ENCODE measurements at regions not wholly inside any gene's neighbourhood (a gene's known extent, or its start where the extent isn't known, plus 50 kb on each side); places are given as distances from the start of the nearest gene placed in this dataset.
"Not testable (repeated sequence)": the region's sequence is repeated elsewhere in the genome, so short reads cannot be mapped to it uniquely, and the experiment has no call there.

- TF ChIP-seq ZNF232 (CRISPR knock-in tag; IDR thresholded peaks at IDR 0.05); ESRRA (CRISPR knock-in tag; IDR thresholded peaks at IDR 0.05; ENCODE audit: borderline replicate concordance); NFE2L1 (CRISPR knock-in tag; IDR thresholded peaks at IDR 0.05); CREB1 (CRISPR knock-in tag; IDR thresholded peaks at IDR 0.05); CTCF (IDR thresholded peaks at IDR 0.05); ETV6 (CRISPR knock-in tag; IDR thresholded peaks at IDR 0.05); ELF4 (CRISPR knock-in tag; IDR thresholded peaks at IDR 0.05; ENCODE audit: low read depth); NR1H2 (CRISPR knock-in tag; IDR thresholded peaks at IDR 0.05); ATF1 (CRISPR knock-in tag; IDR thresholded peaks at IDR 0.05); FOXP1 (CRISPR knock-in tag; IDR thresholded peaks at IDR 0.05; ENCODE audit: borderline replicate concordance): not testable (repeated sequence)
- TF ChIP-seq, protein P1, sequence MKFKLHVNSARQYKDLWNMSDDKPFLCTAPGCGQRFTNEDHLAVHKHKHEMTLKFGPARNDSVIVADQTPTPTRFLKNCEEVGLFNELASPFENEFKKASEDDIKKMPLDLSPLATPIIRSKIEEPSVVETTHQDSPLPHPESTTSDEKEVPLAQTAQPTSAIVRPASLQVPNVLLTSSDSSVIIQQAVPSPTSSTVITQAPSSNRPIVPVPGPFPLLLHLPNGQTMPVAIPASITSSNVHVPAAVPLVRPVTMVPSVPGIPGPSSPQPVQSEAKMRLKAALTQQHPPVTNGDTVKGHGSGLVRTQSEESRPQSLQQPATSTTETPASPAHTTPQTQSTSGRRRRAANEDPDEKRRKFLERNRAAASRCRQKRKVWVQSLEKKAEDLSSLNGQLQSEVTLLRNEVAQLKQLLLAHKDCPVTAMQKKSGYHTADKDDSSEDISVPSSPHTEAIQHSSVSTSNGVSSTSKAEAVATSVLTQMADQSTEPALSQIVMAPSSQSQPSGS (CRISPR knock-in tag; IDR thresholded peaks at IDR 0.05; ENCODE audit: borderline replicate concordance, low read depth) = not testable (repeated sequence)
Measured at GRCh38 chr15:21354597-21354996, 85.7 kb downstream of the POTEB3 start.
